Parathyroid adenoma (tissue), 2 donors: ENCODE measurements at regions not wholly inside any gene's neighbourhood (a gene's known extent, or its start where the extent isn't known, plus 50 kb on each side); places are given as distances from the start of the nearest gene placed in this dataset.

Experiments
- H2AFZ ChIP-seq: fragments of 300-600 bp; sonication (generic); one replicate; pipeline ENCODE4 v1.7.0; 2017; ENCODE audit warnings: antibody characterized with exemption, mild to moderate bottlenecking
- H3K27ac ChIP-seq: fragments of 300-600 bp; sonication (generic); one replicate; pipeline ENCODE4 v1.7.0; 2017
- H3K27me3 ChIP-seq: fragments of 300-600 bp; sonication (generic); one replicate; pipeline ENCODE4 v1.7.0; 2017; ENCODE audit warnings: low read length; ENCODE audit not compliant: control insufficient read depth, insufficient read depth
- H3K36me3 ChIP-seq: fragments of 300-600 bp; sonication (generic); one replicate; pipeline ENCODE4 v1.7.0; 2017; ENCODE audit warnings: low read length; ENCODE audit not compliant: control insufficient read depth, insufficient read depth
- H3K4me1 ChIP-seq: fragments of 300-600 bp; sonication (generic); one replicate; pipeline ENCODE4 v1.7.0; 2017; ENCODE audit warnings: control low read depth
- H3K4me2 ChIP-seq: fragments of 300-600 bp; sonication (generic); one replicate; pipeline ENCODE4 v1.7.0; 2017; ENCODE audit warnings: low read length
- H3K4me3 ChIP-seq: fragments of 300-600 bp; sonication (generic); one replicate; pipeline ENCODE4 v1.7.0; 2017; ENCODE audit warnings: low read depth, low read length
- H3K79me2 ChIP-seq: fragments of 300-600 bp; sonication (generic); one replicate; pipeline ENCODE4 v1.7.0; 2017; ENCODE audit warnings: control low read depth
- H3K9ac ChIP-seq: fragments of 300-600 bp; sonication (generic); one replicate; pipeline ENCODE4 v1.7.0; 2017; ENCODE audit warnings: mild to moderate bottlenecking
- H3K9me3 ChIP-seq: fragments of 300-600 bp; sonication (generic); one replicate; pipeline ENCODE4 v1.7.0; 2017; ENCODE audit warnings: low read length; ENCODE audit not compliant: control insufficient read depth
- CTCF ChIP-seq: fragments of 300-600 bp; sonication (generic); IDR thresholded peaks from one replicate; pipeline ENCODE4 v1.7.0; 2017; ENCODE audit warnings: antibody characterized with exemption, mild to moderate bottlenecking
- donor health status: primary hyperparathyroidism.

GRCh38 chr6:146989860-146990259 lies 214.4 kb upstream of the STXBP5 start:
- no peak for TF ChIP-seq CTCF
- no peaks in the 10 kb centered on the region for H3K27me3 ChIP-seq
- peaks cover 9% of the 10 kb centered on the region for H3K4me1 ChIP-seq
- H3K4me3 ChIP-seq: no peak overlapping the region
- no peak overlapping the region for H3K4me2 ChIP-seq
- H3K9me3 ChIP-seq: no peaks in the 10 kb centered on the region
- H2AFZ ChIP-seq: peak overlapping the region; percentile 17
- no peaks in the 10 kb centered on the region for H3K79me2 ChIP-seq
- H3K36me3 ChIP-seq: no peaks in the 10 kb centered on the region
- peak overlapping the region; percentile 30 for H3K27ac ChIP-seq
- H3K9ac ChIP-seq: no peak overlapping the region

- H3K4me2 ChIP-seq: no peak overlapping the region
- H3K4me1 ChIP-seq: peaks cover 9% of the 10 kb centered on the region
- H2AFZ ChIP-seq: no peak overlapping the region
- H3K27me3 ChIP-seq: no peaks in the 10 kb centered on the region
- no peak overlapping the region for H3K9ac ChIP-seq
- no peaks in the 10 kb centered on the region for H3K79me2 ChIP-seq
- no peaks in the 10 kb centered on the region for H3K36me3 ChIP-seq
- no peak overlapping the region for H3K4me3 ChIP-seq
- H3K27ac ChIP-seq: peak overlapping the region; percentile 30
- no peak for TF ChIP-seq CTCF
- H3K9me3 ChIP-seq: no peaks in the 10 kb centered on the region
Measured at GRCh38 chr6:146990284-146990683, 213.9 kb upstream of the STXBP5 start.

GRCh38 chr6:146990821-146991798 lies 213.1 kb upstream of the STXBP5 start:
- H3K9ac ChIP-seq: no peak overlapping the region
- H3K4me1 ChIP-seq: peaks cover 9% of the 10 kb centered on the region
- H3K9me3 ChIP-seq: no peaks in the 10 kb centered on the region
- no peak overlapping the region for H3K4me2 ChIP-seq
- H3K27me3 ChIP-seq: no peaks in the 10 kb centered on the region
- H2AFZ ChIP-seq: no peak overlapping the region
- no peak overlapping the region for H3K4me3 ChIP-seq
- H3K27ac ChIP-seq: peak overlapping the region; percentile 30
- TF ChIP-seq CTCF: no peak
- no peaks in the 10 kb centered on the region for H3K79me2 ChIP-seq
- no peaks in the 10 kb centered on the region for H3K36me3 ChIP-seq

GRCh38 chr6:146997062-146997461 lies 207.2 kb upstream of the STXBP5 start:
- no peak overlapping the region for H3K4me3 ChIP-seq
- peaks cover 2% of the 10 kb centered on the region for H3K4me1 ChIP-seq
- TF ChIP-seq CTCF: no peak
- no peaks in the 10 kb centered on the region for H3K79me2 ChIP-seq
- no peaks in the 10 kb centered on the region for H3K36me3 ChIP-seq
- H3K27me3 ChIP-seq: no peaks in the 10 kb centered on the region
- no peaks in the 10 kb centered on the region for H3K9me3 ChIP-seq
- H2AFZ ChIP-seq: no peak overlapping the region
- H3K27ac ChIP-seq: no peak overlapping the region
- no peak overlapping the region for H3K9ac ChIP-seq
- no peak overlapping the region for H3K4me2 ChIP-seq
